Left lung (tissue), 4 donors: ENCODE measurements at regions not wholly inside any gene's neighbourhood (a gene's known extent, or its start where the extent isn't known, plus 50 kb on each side); places are given as distances from the start of the nearest gene placed in this dataset.

Experiments used
- ATAC-seq: fragments of 200-7000 bp; cut with Tn5 transposase; one replicate; pipeline ENCODE4 v1.9.1; 2020; ENCODE audit warnings: moderate library complexity
- DNase-seq, 4 donors: peaks; one replicate each; pipeline ENCODE4 v3.0.0-alpha.2; 2013 to 2020
- H3K27ac ChIP-seq, 2 donors: fragments of 200-600 bp; sonication (generic) in 1 of 2; one replicate each; pipeline versions ENCODE4 v1.5.0 to v1.8.0; 2020 to 2021
- H3K27me3 ChIP-seq, 2 donors: fragments of 200-600 bp; sonication (generic) in 1 of 2; one replicate each; pipeline versions ENCODE4 v1.5.0 to v1.8.0; 2020 to 2021
- H3K36me3 ChIP-seq, 2 donors: fragments of 200-600 bp; sonication (generic) in 1 of 2; one replicate each; pipeline versions ENCODE4 v1.5.0 to v1.8.0; 2020 to 2021
- H3K4me1 ChIP-seq, 2 donors: fragments of 200-600 bp; one replicate each; pipeline ENCODE4 v1.8.0; 2021
- H3K4me3 ChIP-seq, 2 donors: fragments of 200-600 bp; sonication (generic) in 1 of 2; one replicate each; pipeline versions ENCODE4 v1.5.0 to v1.8.0; 2020 to 2021; ENCODE audit warnings: mild to moderate bottlenecking in 1 of 2
- H3K9me3 ChIP-seq, 2 donors: fragments of 200-600 bp; sonication (generic) in 1 of 2; one replicate each; pipeline versions ENCODE4 v1.5.0 to v1.8.0; 2020 to 2021
- CTCF ChIP-seq, 2 donors: fragments of 200-600 bp; sonication (generic) in 1 of 2; IDR thresholded peaks; one replicate each; pipeline versions ENCODE4 v1.5.0 to v1.8.0; 2021; ENCODE audit warnings: antibody characterized with exemption in 2 of 2
- intact Hi-C, 2 donors: fragments of 100-400 bp; cut with DNase I; formaldehyde crosslinking; loops; one replicate each; pipeline versions ENCODE4 v1.11.2 to v1.14.2; 2022
- donor health status: DM: no; HTN: yes; CAD: no.
- donor health status: DM: no; HTN: no; CAD: no.

- Histone ChIP-seq H3K36me3 (no peaks in the 10 kb centered on the region), H3K27ac (no peak overlapping the region), H3K27me3 (no peaks in the 10 kb centered on the region), H3K9me3 (peaks cover 0 to 21% of the 10 kb centered on the region in 2 donors), H3K4me1 (no peaks in the 10 kb centered on the region), H3K4me3 (no peak overlapping the region)
- no peak for DNase-seq
- intact Hi-C loops: no loop called here
- TF ChIP-seq CTCF (IDR thresholded peaks at IDR 0.05): no peak
- no peak for ATAC-seq
Observed at GRCh38 chr2:14408695-14409094, 223.8 kb upstream of the LRATD1 start.

DNA sequence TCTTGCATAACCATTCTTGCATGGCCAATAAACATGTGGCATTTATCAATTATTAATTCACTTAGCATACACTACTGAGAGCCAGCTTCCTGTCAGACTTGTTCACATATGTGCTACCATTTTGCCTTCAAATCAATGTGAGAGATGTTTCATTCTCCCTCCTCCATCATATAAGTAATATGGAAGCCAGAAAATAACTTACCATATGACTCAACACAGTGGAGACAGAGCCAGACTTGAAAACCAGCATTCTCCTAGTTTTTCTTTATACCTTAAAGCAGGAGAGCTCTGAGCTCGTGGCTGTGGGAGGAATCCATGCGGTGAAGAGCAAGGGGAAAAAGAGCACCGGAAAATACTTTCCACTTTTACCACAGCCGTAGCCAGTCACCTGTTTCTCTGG, 215.0 kb upstream of the LRATD1 start:
- ATAC-seq (no peak), DNase-seq (no peak)
- H3K36me3 ChIP-seq: no peaks in the 10 kb centered on the region
- no peak overlapping the region for H3K27ac ChIP-seq
- H3K4me3 ChIP-seq: no peak overlapping the region
- intact Hi-C loops: no loop called here
- TF ChIP-seq CTCF (IDR thresholded peaks at IDR 0.05): no peak
- H3K4me1 ChIP-seq: no peaks in the 10 kb centered on the region
- H3K9me3 ChIP-seq: peaks cover 0 to 10% of the 10 kb centered on the region in 2 donors
- no peaks in the 10 kb centered on the region for H3K27me3 ChIP-seq

DNA sequence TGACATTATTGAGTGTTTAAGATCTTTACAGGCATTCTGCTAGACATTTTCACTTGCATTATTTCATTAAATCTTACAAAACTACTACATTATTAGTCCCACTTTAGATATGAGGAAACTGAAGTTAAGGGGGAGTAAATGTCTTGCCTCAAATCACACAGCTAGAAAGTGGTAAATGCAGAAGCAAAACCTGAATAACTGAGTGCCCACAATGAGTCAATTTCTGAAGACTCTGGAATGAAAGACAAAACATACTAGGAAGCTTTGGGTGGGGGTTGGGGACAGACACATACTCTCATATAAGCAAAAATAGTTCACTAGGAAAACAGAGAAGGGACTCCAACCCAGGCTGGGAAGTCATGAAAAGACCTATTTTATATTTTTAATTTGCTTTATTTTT, 214.4 kb upstream of the LRATD1 start:
- intact Hi-C loops: no loop called here
- no peak overlapping the region for H3K27ac ChIP-seq
- TF ChIP-seq CTCF (IDR thresholded peaks at IDR 0.05): no peak
- DNase-seq: peak in 1 of 4 donors; percentile 12
- no peak overlapping the region for H3K4me3 ChIP-seq
- ATAC-seq: no peak
- H3K27me3 ChIP-seq: no peaks in the 10 kb centered on the region
- peaks cover 0 to 6% of the 10 kb centered on the region in 2 donors for H3K9me3 ChIP-seq
- no peaks in the 10 kb centered on the region for H3K36me3 ChIP-seq
- H3K4me1 ChIP-seq: no peaks in the 10 kb centered on the region

- ATAC-seq (no peak), DNase-seq (no peak)
- intact Hi-C loops: no loop called here
Observed at GRCh38 chr2:14420851-14421250, 211.7 kb upstream of the LRATD1 start.

DNA sequence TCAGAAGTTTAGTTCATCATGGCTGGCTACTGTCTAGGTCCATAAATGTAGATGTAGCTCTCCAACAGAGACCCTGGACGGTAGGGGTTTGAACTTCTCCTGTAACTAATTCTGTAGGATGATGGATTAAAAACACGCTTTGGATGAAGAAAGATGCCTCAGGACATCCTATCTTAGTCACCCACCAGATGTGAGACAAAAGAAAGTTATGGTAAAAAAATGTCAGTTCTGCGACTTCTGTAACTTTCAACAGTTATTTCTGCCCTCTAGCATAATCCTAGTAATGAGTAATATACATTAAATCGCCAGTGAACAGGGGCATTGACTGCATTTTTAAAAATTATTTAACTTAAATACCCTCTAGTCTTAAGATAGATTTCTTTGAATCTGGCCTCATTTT, 210.1 kb upstream of the LRATD1 start:
- ATAC-seq: no peak
- intact Hi-C loops: no loop called here
- Histone ChIP-seq H3K27me3 (no peaks in the 10 kb centered on the region), H3K4me1 (no peaks in the 10 kb centered on the region), H3K27ac (no peak overlapping the region), H3K36me3 (no peaks in the 10 kb centered on the region), H3K9me3 (peaks cover 0 to 5% of the 10 kb centered on the region in 2 donors), H3K4me3 (no peak overlapping the region)
- no peak for DNase-seq
- no peak for TF ChIP-seq CTCF (IDR thresholded peaks at IDR 0.05)

More at GRCh38 chr2:14420851-14421250, 211.7 kb upstream of the LRATD1 start:
- H3K4me3 ChIP-seq: no peak overlapping the region
- no peaks in the 10 kb centered on the region for H3K27me3 ChIP-seq
- H3K27ac ChIP-seq: no peak overlapping the region
- no peaks in the 10 kb centered on the region for H3K4me1 ChIP-seq
- no peak for TF ChIP-seq CTCF (IDR thresholded peaks at IDR 0.05)
- no peaks in the 10 kb centered on the region for H3K36me3 ChIP-seq
- peaks cover 0 to 3% of the 10 kb centered on the region in 2 donors for H3K9me3 ChIP-seq
